Smooth muscle cell (in vitro differentiated cells): ENCODE measurements at regions not wholly inside any gene's neighbourhood (a gene's known extent, or its start where the extent isn't known, plus 50 kb on each side); places are given as distances from the start of the nearest gene placed in this dataset.

ENCODE experiments used
- DNase-seq: peaks from one replicate; lab custom pipeline; 2025; ENCODE audit not compliant: unreplicated experiment; lab: John Stamatoyannopoulos, UW
- H2AFZ ChIP-seq: fragments of 200-600 bp; sonication (generic); 2 replicates; pipeline ENCODE4 v1.6.0; 2016; ENCODE audit warnings: antibody characterized with exemption, low read depth, mild to moderate bottlenecking
- H3F3A ChIP-seq: fragments of 200-600 bp; sonication (generic); 2 replicates; pipeline ENCODE4 v1.6.0; 2017; ENCODE audit warnings: antibody characterized with exemption, low read depth
- H3K27ac ChIP-seq: fragments of 200-600 bp; sonication (generic); 2 replicates; pipeline ENCODE4 v1.5.1; 2016; ENCODE audit warnings: low read depth, mild to moderate bottlenecking
- H3K27me3 ChIP-seq: fragments of 200-600 bp; sonication (generic); 2 replicates; pipeline ENCODE4 v1.6.1; 2016; ENCODE audit warnings: low read depth, mild to moderate bottlenecking
- H3K36me3 ChIP-seq: fragments of 200-600 bp; sonication (generic); 2 replicates; pipeline ENCODE4 v1.5.1; 2016; ENCODE audit warnings: low read depth
- H3K4me1 ChIP-seq: fragments of 200-600 bp; sonication (generic); 2 replicates; pipeline ENCODE4 v1.5.1; 2016; ENCODE audit warnings: low read depth
- H3K4me2 ChIP-seq: fragments of 200-600 bp; sonication (generic); 2 replicates; pipeline ENCODE4 v1.6.0; 2016; ENCODE audit warnings: mild to moderate bottlenecking
- H3K4me3 ChIP-seq: fragments of 200-600 bp; sonication (generic); 2 replicates; pipeline ENCODE4 v1.5.1; 2016; ENCODE audit warnings: mild to moderate bottlenecking
- H3K79me2 ChIP-seq: fragments of 200-600 bp; sonication (generic); 2 replicates; pipeline ENCODE4 v1.6.0; 2016; ENCODE audit warnings: low read depth, mild to moderate bottlenecking
- H3K9ac ChIP-seq: fragments of 200-600 bp; sonication (generic); 2 replicates; pipeline ENCODE4 v1.6.0; 2016; ENCODE audit warnings: low read depth
- H3K9me3 ChIP-seq: fragments of 200-600 bp; sonication (generic); replicated peaks from 2 replicates; pipeline ENCODE4 v1.5.1; 2016; ENCODE audit warnings: low read depth
- H4K20me1 ChIP-seq: fragments of 200-600 bp; sonication (generic); 2 replicates; pipeline ENCODE4 v1.6.0; 2016; ENCODE audit warnings: low read depth
- CTCF ChIP-seq: fragments of 200-600 bp; sonication (generic); IDR thresholded peaks from 2 replicates; pipeline ENCODE4 v1.5.1; 2017; ENCODE audit warnings: borderline replicate concordance, mild to moderate bottlenecking, antibody characterized with exemption; ENCODE audit not compliant: insufficient read depth, poor library complexity, severe bottlenecking
- WGBS: methylation state at CpG from one replicate; pipeline ENCODE4 v1.1.7; 2016; ENCODE audit warnings: low lambda C conversion rate; 5-methylcytosine and 5-hydroxymethylcytosine counted together

DNA sequence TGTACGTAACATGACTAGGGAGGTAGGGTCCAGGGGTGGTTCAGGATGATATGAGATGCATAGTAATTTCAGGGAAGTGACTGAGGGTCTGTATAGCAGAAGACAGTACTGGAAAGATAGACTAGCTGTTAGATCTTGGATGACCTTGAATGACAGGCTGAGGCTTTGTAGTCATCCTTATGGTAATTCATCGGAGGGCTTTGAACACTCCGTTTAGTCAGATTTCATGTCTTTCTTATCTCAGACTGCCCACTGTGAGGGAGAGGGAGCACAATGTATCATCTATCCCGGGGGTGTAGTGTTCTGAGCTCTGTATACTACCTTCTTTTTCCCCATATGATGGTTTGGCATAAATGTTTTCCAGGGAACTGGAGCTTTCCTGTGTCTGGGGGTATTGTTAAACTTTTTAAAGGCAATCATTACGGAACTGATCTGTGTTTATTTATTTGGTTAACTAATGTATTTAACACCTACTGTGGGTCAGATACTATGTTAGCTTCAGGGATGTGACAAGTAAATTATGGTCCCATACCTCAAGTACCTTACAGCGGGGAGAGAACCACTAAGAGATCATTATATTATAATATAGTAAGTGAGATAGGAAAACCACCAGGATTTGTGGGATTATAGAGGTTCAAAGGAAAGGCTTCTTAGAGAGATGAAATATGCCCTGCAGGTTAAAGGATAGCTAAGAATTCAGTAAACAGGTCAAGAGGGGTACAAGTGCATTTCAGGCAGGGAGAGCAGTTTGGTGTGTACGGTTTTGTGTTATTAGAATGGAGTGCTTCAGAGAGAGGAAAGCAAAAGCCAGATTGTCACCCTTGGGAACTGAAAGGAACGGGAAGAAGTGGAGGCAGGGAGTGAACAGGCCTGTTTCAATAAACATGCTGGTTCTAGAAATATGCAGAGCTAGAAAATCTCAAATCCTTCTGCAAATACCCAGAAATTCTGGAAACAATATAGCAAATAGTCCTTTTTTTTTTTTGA is 164.8 kb upstream of the KL start:
- no peak for DNase-seq
- Histone ChIP-seq H3K36me3 (no peaks in the 10 kb centered on the region), H4K20me1 (no peaks in the 10 kb centered on the region), H2AFZ (no peak overlapping the region), H3F3A (no peaks in the 10 kb centered on the region), H3K27me3 (no peaks in the 10 kb centered on the region), H3K9me3 (no peaks in the 10 kb centered on the region), H3K4me1 (no peaks in the 10 kb centered on the region), H3K4me3 (no peak overlapping the region), H3K79me2 (no peaks in the 10 kb centered on the region), H3K27ac (no peak overlapping the region), H3K4me2 (peak overlapping the region; percentile 53), H3K9ac (no peak overlapping the region)
- no peak for TF ChIP-seq CTCF
- WGBS: 46% methylated on average over 8 of the region's 8 CpGs

- H3K27ac ChIP-seq: no peak overlapping the region
- H3K4me1 ChIP-seq: no peaks in the 10 kb centered on the region
- H3K4me2 ChIP-seq: no peak overlapping the region
- no peaks in the 10 kb centered on the region for H4K20me1 ChIP-seq
- H3K9ac ChIP-seq: no peak overlapping the region
- H3K27me3 ChIP-seq: no peaks in the 10 kb centered on the region
- DNase-seq: no peak
- H3K36me3 ChIP-seq: no peaks in the 10 kb centered on the region
- WGBS: 96% methylated on average over 1 of the region's 1 CpG
- no peaks in the 10 kb centered on the region for H3K79me2 ChIP-seq
- TF ChIP-seq CTCF: no peak
- H3K4me3 ChIP-seq: no peak overlapping the region
- H3K9me3 ChIP-seq: no peaks in the 10 kb centered on the region
- no peak overlapping the region for H2AFZ ChIP-seq
- no peaks in the 10 kb centered on the region for H3F3A ChIP-seq
Observed at GRCh38 chr13:32852526-32852925, 163.7 kb upstream of the KL start.

DNA sequence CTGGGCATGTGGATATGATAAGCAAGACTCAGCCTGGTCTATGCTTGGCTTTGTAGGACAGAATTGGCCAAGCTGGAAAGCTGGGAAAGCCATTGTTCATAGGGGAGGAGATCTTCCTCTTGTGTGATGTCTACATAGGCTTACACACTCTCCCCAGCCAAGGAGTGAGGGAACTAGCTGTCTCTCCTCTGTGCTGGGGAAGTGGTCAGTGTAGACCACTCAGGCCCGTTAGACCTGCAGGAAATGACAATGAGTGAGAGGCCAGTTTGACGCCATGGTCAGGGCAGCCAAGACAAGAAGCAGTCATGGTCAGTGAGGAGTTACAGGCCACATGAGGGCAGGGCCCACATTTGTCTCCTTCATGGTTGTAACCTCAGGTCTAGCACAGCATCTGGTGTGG is 159.1 kb upstream of the KL start:
- no peak for TF ChIP-seq CTCF
- Histone ChIP-seq H3K4me1 (no peaks in the 10 kb centered on the region), H3K79me2 (no peaks in the 10 kb centered on the region), H3K36me3 (no peaks in the 10 kb centered on the region), H3F3A (no peaks in the 10 kb centered on the region), H3K9ac (no peak overlapping the region), H3K4me3 (no peak overlapping the region), H3K27me3 (no peaks in the 10 kb centered on the region), H4K20me1 (no peaks in the 10 kb centered on the region), H2AFZ (no peak overlapping the region), H3K9me3 (peaks cover 7% of the 10 kb centered on the region), H3K27ac (no peak overlapping the region), H3K4me2 (no peak overlapping the region)
- no peak for DNase-seq
- WGBS: 89% methylated on average over 2 of the region's 2 CpGs
